HG03520 (cell line): ENCODE measurements at regions not wholly inside any gene's neighbourhood (a gene's known extent, or its start where the extent isn't known, plus 50 kb on each side); places are given as distances from the start of the nearest gene placed in this dataset.

Experiments used
- ATAC-seq: cut with Tn5 transposase; IDR thresholded peaks from one replicate; pipeline ENCODE4 v1.9.1; 2021; ENCODE audit warnings: mild to moderate bottlenecking, moderate library complexity; ENCODE audit not compliant: unreplicated experiment

DNA sequence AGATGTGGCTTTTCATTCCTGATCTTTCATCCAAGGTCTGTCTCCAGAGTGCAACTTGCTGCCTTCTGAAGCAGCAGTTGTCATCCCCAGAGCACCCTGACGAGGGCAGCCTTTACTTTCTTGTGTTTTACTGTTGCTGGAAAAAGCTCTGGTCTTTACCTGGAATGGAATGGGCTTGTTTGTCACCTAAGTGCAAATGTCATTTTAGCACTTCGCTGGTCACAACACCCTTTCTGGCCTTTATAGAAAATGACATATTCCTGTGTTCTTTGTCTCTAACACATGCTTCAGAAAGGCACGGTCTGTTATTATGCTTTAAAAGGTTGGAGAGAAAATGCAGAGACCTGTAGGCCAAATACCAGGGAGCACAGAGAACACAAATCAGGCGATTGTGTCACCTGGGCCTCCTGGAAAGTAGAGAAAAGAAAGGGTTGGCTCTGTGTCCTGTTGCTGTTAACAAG, 332.7 kb upstream of the IGFBP7 start:
- ATAC-seq = no peak

DNA sequence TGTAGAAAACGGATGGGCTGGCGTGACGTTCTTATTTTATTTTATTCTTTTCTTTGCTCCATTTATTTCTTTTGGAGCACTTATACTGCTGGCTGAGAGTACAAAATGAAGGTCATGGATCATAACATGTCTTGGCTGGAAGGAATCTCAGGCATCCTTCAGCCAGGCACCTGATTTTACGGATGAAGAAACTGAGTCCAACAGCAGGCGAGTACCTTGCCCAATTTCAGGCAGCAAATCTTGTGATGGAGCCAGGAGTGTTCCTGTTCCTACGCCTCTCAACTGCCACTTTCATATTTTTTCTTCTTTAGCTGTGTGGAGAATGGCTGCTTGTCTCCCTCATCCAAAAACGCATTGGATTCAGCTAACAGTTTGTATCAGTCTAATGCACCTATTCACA, 332.1 kb upstream of the IGFBP7 start:
- no peak for ATAC-seq

DNA sequence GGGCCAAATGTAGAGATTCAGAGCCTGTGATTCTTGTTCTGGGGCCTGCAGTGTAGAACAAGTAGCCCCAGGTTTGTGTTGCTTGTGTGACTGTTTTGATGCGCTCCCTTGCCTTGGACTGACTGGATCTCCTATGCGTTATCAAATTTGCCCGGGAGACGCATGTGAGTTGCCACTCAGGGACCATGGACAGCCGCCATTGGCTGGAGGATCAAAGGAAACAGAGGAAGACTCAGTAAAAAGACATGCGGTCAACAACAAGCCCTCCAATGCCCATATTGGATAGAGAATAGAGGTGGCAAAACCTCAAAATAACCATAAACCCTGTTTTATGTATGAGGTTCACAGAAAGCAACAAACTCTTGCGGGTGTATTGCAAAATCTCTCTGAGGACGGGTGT, 327.5 kb upstream of the IGFBP7 start:
- ATAC-seq = no peak

DNA sequence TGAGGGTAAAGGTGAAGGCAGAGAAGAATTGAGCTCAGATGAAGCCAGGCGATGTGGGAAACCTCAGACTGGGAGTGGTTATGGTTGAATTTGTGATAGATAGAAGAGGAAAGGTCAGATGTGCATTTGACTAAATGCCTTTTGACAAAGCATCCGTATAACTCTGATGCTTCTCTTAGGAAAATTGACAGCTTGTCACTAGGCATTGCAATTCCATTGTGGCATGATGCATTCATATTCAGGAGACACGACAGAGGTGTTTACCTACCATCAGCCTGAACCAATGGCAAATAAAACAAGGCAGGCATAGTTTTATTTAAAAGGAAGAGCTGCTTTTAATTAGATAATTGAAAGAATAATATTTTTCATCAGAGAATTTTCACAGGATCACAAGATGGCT, 325.1 kb upstream of the IGFBP7 start:
- ATAC-seq = no peak

DNA sequence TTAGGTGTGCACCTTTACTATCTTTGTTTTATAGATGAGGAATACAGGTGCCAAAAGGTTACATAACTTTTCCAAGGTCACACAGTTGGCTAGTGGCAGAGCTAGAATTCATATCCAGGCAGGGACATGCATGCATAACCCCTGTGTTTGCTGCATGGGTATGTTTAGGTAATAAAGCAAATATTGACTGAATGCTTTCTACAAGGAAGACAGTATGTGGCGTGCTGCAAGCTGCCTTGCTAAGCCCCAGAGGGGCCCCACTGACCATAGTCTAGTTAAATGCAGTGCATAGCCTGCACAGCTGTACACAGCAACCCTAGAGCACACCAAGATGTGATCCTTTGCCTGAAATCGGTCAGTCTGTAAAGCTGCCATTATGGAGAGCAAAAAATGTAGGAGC, 320.5 kb upstream of the IGFBP7 start:
- ATAC-seq = no peak

DNA sequence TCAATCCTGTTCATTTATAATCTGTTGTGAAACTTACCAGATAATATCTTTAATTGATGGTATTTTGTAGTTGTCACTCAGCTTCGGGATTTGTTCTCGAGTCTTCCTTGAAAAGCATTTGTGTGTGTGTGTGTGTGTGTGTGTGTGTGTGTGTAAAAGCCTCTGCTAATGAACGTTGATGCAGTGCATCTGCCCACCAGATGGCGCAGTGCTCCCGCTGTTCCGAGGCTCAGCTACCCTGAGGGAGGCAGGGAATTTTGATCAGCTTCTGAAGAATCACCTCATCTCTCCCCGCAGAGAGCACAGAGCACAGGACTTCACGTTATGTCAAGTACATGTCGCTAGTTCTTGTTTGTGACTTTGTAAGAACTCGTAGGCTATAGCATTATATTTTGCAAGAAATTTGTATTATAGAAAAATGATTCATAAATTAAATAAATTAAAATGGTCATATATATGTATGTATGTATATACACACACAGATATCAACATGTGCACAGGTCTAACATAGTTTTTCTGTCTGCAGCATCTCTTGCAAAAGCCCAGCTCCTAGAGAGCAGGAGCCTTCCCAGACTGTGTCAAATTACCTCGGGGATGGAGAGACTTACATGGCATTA, 316.7 kb upstream of the IGFBP7 start:
- peak; percentile 84 for ATAC-seq

DNA sequence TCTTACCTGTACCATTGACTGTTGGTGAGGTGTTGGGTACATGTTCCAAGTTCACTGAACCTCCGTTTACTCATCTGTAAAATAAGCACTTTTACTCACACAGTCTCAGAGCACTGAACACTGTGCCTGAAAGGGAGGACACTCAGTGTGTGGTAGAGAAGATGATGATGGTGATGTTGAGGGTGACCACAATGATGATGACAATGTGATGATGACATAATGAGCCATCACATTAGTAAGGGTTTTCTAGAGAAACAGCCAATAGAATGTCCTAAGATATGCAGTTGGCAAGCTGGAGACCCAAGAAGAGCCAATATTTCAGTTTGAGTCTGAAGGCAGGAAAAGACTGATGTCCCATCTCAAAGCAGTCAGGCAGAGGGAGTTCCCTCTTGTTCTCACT, 315.4 kb upstream of the IGFBP7 start:
- ATAC-seq = no peak

DNA sequence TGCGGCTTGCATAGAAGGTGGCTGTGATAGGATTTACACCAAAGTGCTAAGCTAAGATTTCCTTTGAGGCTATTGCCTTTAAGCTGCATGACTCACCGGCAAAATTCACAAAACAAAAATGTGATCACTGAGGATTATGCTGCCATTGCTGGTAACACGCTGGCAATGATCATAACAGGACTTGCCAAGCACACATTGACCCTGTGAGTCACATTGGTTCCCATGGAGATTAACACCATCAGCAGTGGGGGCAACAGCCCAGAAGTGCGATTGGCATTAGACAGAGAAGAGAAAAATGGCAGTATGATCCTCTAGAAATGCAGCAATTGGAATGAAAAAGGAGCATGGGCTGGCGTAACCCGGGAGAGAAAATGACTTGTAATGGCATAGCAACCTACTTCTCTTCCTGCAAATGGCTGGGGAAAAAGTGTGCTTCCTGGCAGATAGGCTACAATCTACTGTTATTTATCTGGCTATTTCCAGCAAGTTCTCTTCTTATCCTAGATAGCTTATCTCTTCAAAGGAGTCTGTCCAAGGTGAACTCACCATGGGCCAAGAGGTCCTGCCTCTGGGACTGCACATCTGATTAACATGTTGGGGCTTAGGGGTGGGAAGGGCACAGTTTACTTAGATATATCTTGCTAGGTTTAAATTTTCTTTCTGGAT, 314.2 kb upstream of the IGFBP7 start:
- no peak for ATAC-seq

DNA sequence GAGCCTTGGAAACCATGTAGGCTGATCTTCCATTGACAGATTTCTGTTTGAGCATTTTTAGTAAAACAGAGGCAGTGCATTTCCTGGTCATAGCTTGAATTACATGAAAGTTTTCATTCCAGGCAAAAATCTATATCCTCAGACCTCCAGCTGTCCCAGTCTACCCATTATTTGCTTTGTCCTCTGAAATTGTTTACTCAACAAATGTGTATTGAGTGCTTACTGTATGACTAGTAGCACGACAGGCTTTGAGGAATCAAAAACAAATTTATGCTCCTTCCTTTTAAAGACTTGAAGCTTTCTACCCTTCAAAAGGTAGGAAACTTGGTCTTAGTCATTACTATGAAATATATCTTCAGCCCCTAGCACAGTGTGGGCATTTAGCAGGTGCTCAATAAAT, 307.9 kb upstream of the IGFBP7 start:
- ATAC-seq = no peak

DNA sequence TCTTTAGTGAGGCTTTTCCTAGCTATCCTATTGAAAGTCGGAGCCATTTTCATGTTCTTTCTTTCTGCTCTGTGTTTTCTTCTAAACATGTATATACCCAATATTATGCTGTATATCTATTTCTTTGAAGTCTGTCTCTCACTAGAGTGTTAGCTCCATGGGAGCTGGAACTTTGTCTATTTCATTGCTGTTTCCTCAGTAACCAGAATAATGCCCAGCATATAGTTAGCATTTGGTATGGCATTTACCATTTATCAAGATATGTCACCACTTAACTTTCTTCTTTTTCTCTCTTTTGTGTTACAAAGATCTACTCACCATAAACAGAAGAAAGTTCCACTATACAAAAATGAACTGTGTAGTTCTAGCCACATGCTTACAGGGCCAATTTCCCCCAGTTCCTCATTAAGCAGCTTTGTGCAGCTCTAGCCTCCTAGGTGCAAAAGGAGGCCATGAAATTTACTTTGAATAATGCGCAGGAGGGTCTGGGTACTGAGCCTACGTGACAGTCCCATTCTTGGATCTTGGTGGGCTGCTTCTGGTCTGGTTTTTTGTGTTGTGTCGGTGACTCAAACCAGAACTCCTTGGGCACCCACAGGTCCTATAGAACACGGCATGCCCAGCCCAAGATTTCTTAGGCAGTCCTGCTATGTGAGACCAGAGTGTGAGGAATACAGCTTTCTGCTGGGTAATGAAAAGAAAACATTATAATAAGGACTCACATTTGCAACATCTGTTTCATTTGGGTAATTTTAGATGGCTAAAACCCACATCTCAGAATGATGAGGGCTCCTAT, 302.3 kb upstream of the IGFBP7 start:
- ATAC-seq = no peak

DNA sequence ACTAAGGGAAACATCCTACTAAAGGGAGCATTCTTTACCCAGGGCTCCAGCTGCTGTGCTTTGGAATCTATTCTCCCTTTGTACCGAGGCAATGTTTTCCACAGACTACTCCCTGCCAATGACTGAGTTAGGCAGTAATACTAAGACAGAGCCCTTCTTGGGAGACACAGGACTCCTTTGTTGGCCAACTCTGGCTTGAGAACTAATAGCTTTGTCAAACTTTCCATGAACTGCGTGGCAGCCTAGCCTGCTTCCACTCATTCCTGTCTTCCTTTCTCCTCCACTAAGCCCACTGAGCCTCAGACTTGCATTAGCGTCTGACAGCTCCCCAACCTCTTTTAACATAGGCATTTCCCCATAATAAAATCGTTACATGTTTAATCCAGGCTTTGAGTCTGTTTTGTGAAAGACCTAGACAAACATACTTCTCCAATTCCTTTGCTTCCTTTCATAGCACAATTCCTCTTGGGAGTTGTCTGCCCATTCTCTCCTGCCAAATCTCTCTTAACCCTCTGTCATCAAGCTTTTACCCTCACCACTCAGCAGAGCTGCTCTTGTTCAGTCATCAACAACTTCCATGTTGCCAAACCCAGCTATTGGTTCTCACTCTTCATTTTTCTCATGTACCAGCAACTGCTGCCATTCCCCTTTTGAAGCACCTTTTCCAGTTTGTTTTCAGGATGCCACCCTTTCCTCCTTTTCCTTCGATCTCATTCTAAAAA, 300.3 kb upstream of the IGFBP7 start:
- ATAC-seq = no peak

DNA sequence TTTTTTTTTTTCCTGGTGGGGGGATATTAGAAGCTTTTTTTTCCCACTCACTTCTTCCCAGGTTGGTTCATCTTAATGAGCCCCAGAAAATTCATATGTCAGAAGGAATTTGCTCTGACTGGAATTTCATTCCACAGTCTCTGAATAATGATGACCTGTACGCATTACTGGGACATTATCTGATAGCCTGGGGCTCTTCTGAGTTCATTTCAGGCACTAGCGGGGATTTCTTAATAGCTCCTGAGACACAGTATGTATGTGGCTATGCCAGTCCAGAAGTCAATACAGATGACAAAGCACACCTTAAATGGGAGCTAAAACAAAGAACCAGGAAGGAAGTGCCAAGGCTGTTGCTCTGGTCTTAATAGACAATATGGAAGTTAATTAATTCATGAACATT, 295.2 kb upstream of the IGFBP7 start:
- ATAC-seq = no peak

DNA sequence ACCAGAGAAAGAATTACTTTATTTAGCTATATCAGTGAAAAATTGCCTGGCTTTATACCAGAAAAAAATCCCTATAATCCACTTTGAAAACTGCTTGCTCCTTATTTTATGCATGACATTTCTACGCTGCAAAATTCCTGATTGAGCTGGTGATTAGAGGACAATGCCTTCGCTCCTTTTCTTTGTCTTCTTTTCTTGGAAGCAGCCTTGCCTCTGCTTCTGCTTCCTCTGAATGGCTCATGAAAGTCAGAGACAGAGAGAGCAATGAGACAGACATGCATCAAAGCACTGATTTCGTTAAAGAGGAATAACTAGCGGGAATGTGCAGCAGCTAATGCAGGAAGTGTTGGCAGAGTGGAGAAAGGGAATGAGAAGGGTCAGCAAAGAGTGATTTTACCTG, 294.3 kb upstream of the IGFBP7 start:
- no peak for ATAC-seq

DNA sequence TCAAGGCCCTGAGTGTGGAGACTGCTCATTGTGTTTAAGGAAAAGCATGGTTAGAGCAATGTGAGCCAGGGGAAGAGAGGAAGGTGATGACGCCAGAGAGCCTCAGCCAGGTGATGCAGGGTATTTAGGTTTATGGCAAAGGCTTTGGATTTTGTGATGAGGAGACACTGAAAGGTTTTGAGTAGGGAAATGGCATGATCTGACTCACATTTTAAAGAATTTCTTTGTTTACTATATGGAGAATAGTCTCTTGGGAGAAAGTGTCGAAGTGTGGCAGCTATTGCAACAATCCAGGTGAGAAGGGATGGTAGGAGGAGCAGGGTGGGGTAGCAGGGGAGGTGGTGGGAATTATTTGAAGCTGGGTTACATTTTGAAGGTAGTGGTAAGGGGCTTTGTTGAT, 293.4 kb upstream of the IGFBP7 start:
- ATAC-seq = no peak

DNA sequence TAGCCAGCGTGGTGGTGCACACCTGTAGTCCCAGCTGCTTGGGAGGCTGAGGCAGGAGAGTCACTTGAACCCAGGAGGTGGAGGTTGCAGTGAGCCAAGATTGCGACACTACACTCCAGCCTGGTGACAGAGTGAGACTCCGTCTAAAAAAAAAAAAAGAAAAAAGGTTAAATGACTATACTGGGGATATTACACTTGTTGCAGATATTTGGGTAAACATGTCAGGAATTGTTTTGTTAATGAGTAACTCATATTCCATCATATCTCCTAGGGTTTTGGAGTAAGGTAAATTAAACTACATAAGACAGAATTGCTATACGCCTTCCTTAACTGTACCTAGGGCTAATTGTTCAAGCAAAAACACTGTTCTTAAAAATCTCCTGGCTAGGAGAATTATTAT, 291.4 kb upstream of the IGFBP7 start:
- no peak for ATAC-seq

DNA sequence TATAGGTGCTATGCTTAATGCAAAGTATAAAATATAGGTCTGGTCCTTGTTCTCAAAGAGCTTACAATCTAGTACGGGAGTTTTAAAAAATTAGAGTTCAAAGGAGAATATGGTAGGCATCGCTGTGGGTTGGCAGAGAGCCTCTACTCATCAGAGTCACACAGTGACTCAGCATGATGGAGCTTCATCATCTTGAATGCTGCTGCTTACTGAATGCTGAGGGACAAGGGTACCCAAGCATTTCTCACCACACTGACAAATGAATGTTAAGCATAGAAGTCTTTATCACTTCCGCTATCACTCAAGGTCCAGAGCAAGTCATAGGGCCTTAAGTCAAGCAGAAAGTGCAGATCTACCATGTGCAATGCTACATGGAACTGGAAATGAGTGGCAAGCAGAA, 268.6 kb upstream of the IGFBP7 start:
- ATAC-seq = no peak

DNA sequence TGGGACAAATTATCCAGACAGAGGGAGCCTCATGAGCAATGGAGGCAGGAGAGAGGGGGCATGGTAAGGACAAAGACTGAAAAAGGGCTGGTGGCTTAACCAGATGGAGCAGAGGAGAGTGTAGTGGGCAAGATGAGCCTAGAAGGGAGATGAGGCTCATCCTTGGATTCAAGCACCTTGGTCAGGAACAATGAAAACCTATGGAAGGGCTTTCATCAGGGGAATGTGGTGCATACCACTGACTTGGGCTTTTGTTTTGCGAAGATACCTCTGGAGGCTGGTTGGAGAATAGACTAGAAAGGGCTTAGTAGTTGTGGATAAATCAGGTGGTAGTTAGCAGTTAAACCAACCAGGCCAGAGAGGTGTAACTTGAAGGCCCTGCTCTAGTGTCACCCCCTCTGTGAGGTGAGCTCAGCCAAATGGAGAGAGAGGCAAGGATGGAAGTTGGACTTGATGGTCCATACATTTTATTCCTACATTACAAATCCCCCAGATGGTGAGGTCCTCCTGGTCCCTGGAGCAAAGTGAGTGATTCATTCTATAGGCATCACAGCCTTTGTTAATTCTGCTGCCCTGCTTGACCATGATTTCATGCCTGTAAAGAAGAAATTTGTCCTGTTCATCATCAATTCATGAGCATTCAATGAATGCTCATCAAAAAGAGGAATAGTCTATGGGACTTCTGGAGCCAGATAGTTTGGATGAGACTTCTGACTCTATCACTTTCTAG, 264.8 kb upstream of the IGFBP7 start:
- no peak for ATAC-seq

DNA sequence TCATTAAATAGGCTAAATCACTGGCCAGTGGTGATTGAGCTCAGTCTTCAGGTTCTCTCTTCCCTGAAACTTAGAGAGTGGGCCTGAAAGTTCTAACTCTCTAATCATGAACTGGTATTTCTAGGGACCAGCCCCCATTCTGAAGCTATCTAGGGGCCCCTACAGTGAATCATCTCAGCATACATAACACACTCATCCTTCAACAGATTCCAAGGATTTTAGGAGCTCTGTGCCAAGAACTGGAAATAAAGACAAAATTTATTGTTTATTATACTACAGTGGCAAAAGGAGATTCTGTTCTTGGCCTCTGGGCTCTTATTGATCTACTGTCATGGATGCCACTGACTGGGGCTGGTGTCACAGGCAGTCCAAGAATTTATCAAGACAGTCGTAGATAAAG, 263.8 kb upstream of the IGFBP7 start:
- ATAC-seq = no peak

DNA sequence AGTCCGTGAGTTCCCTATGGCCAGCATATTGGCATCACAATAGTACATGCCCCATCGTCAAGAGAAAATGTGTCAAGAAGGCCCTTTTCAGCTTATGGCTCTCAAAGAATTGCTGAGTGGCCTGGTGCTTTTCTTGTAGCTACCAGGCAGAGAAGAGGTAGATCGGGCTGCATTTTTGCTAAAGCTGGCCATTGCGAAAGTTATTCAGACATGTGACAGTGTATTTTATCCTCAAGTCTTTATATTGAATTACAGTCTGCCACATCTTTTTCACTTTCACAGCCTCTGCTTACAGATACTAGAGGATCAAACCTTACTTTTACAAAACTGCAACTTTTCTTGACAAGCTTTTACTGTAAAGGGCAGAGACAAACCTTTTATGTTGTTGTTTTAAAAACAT, 261.5 kb upstream of the IGFBP7 start:
- no peak for ATAC-seq

DNA sequence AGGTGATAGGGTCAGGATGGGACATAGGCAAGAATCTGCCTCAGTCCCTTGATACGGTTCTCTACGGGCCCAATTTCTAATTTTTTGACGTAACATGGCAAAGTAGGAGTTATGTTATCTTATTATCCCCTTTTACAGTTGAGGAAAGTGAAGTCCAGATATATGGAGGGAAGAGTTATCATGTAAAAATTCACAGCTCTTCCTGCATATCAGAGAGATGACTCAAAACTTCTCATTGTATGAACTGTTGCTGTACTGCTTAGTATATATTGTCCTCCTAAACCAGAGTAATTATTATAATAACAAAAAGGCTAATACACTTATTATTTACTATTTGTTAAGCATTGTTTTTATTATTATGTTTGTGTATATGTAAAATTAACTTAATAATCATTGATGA, 260.5 kb upstream of the IGFBP7 start:
- no peak for ATAC-seq

DNA sequence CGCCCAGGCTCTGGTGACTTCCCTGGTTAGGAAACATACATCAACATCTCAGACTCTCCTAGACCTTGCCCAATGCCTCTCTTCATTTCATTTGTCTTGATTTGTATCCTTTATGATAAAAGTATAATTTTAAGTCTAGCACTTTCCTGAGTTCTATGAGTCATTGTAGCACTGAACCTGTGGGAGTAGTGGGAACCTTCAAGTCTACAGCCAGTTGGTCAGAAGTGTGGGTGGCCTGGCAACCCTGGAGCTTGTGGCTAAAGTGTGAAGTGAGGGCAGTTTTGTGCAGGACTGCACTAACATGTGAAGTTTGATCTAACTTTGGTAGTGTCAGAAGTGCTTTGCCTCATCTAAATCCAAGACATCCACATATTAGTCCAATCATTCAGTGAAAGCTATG, 259.3 kb upstream of the IGFBP7 start:
- ATAC-seq = no peak
